GM12891 (cell line): ENCODE measurements at regions not wholly inside any gene's neighbourhood (a gene's known extent, or its start where the extent isn't known, plus 50 kb on each side); places are given as distances from the start of the nearest gene placed in this dataset.

Source experiments
- PAX5 ChIP-seq: IDR thresholded peaks from 2 replicates; pipeline ENCODE4 v1.6.1; 2011; ENCODE audit warnings: low read length, moderate library complexity, mild to moderate bottlenecking; ENCODE audit not compliant: insufficient read depth, severe bottlenecking
- POLR2A ChIP-seq: IDR thresholded peaks from 2 replicates; pipeline ENCODE4 v1.6.1; 2011; ENCODE audit warnings: low read depth, low read length, control low read depth
- POLR2AphosphoS5 ChIP-seq: IDR thresholded peaks from 2 replicates; pipeline ENCODE4 v1.6.1; 2011; ENCODE audit warnings: low read depth, low read length, control low read depth
- SPI1 ChIP-seq: IDR thresholded peaks from 2 replicates; pipeline ENCODE4 v1.6.1; 2011; ENCODE audit warnings: low read depth, low read length, control low read depth
- TAF1 ChIP-seq: IDR thresholded peaks from 2 replicates; pipeline ENCODE4 v1.6.1; 2011; ENCODE audit warnings: low read depth, low read length, control low read depth

GRCh38 chr2:83234246-83234645 is 1224.8 kb downstream of the SUCLG1 start:
- TF ChIP-seq SPI1 (no peak), POLR2A (no peak), POLR2AphosphoS5 (no peak), PAX5 (no peak), TAF1 (no peak)
